NB4 (cell line): ENCODE measurements at regions not wholly inside any gene's neighbourhood (a gene's known extent, or its start where the extent isn't known, plus 50 kb on each side); places are given as distances from the start of the nearest gene placed in this dataset.

ENCODE experiments used
- DNase-seq: peaks from one replicate; pipeline ENCODE4 v3.0.0; 2010; ENCODE audit warnings: low read depth
- H3K4me3 ChIP-seq: one replicate; pipeline ENCODE4 v1.5.1; 2011; ENCODE audit warnings: mild to moderate bottlenecking, low read depth, low read length, moderate library complexity
- CTCF ChIP-seq: IDR thresholded peaks from one replicate; pipeline ENCODE4 v1.5.1; 2012; ENCODE audit warnings: low read depth, low read length
- MAX ChIP-seq: IDR thresholded peaks from 2 replicates; pipeline ENCODE4 v1.6.1; 2011; ENCODE audit warnings: low read depth, low read length
- MYC ChIP-seq: IDR thresholded peaks from 2 replicates; pipeline ENCODE4 v1.6.1; 2011; ENCODE audit warnings: low read depth, low read length
- POLR2A ChIP-seq: IDR thresholded peaks from 2 replicates; pipeline ENCODE4 v1.6.1; 2011; ENCODE audit warnings: mild to moderate bottlenecking; ENCODE audit not compliant: insufficient read length; ENCODE audit errors: extremely low read depth

GRCh38 chr21:17436626-17437111 is 76.2 kb upstream of the CXADR start:
- no peak for TF ChIP-seq POLR2A
- TF ChIP-seq MAX: no peak
- TF ChIP-seq CTCF: no peak
- no peak for TF ChIP-seq MYC
- no peak for DNase-seq
- H3K4me3 ChIP-seq: no peak overlapping the region

GRCh38 chr21:17438635-17439034 is 74.2 kb upstream of the CXADR start:
- TF ChIP-seq MAX (no peak), CTCF (no peak), MYC (no peak), POLR2A (no peak)
- DNase-seq: no peak
- no peak overlapping the region for H3K4me3 ChIP-seq

- TF ChIP-seq MAX (no peak), CTCF (no peak), POLR2A (no peak), MYC (no peak)
- H3K4me3 ChIP-seq: no peak overlapping the region
- no peak for DNase-seq
Measured at GRCh38 chr21:17440969-17441368, 71.9 kb upstream of the CXADR start.

GRCh38 chr21:17441370-17441769 is 71.5 kb upstream of the CXADR start:
- no peak for DNase-seq
- no peak overlapping the region for H3K4me3 ChIP-seq
- TF ChIP-seq POLR2A (no peak), MAX (no peak), CTCF (no peak), MYC (no peak)

- no peak for DNase-seq
- TF ChIP-seq MAX (no peak), POLR2A (no peak), MYC (no peak), CTCF (no peak)
- H3K4me3 ChIP-seq: no peak overlapping the region
Measured at GRCh38 chr21:17442165-17442564, 70.7 kb upstream of the CXADR start.

- H3K4me3 ChIP-seq: no peak overlapping the region
- DNase-seq: no peak
- TF ChIP-seq CTCF (no peak), MYC (no peak), MAX (no peak), POLR2A (no peak)
Measured at GRCh38 chr21:17444828-17445227, 68.0 kb upstream of the CXADR start.
